Ascending aorta (tissue), 2 donors: ENCODE measurements at regions not wholly inside any gene's neighbourhood (a gene's known extent, or its start where the extent isn't known, plus 50 kb on each side); places are given as distances from the start of the nearest gene placed in this dataset.

ENCODE experiments used
- DNase-seq, 2 donors: peaks; one replicate each; pipeline ENCODE4 v3.0.0-alpha.2; 2019; ENCODE audit warnings: low spot score in 2 of 2
- H3K27ac ChIP-seq, 2 donors: fragments of 200-600 bp; sonication (generic); one replicate each; pipeline ENCODE4 v1.5.1; 2016 to 2017; ENCODE audit warnings: mild to moderate bottlenecking in 1 of 2
- H3K27me3 ChIP-seq: fragments of 200-600 bp; sonication (generic); one replicate; pipeline ENCODE4 v1.5.1; 2017
- H3K36me3 ChIP-seq, 2 donors: fragments of 200-600 bp; sonication (generic); one replicate each; pipeline ENCODE4 v1.5.1; 2016
- H3K4me1 ChIP-seq, 2 donors: fragments of 200-600 bp; sonication (generic); one replicate each; pipeline ENCODE4 v1.5.1; 2016 to 2017; ENCODE audit warnings: mild to moderate bottlenecking in 1 of 2
- H3K4me3 ChIP-seq, 2 donors: fragments of 200-600 bp; sonication (generic); one replicate each; pipeline ENCODE4 v1.5.1; 2016 to 2017; ENCODE audit warnings: mild to moderate bottlenecking in 1 of 2
- H3K9me3 ChIP-seq, 2 donors: fragments of 200-600 bp; sonication (generic); one replicate each; pipeline ENCODE4 v1.5.1; 2016
- intact Hi-C: fragments of 100-400 bp; cut with DNase I; formaldehyde crosslinking; loops from one replicate; pipeline ENCODE4 v1.15.1; 2023
- TF ChIP-seq, protein P1 (sequence below), 3 experiments: fragments of 200-600 bp in 2 of 3; fragments of 450-650 bp in 1 of 3; sonication (generic) in 2 of 3; IDR thresholded peaks; one replicate each; pipeline ENCODE4 v1.5.1; 2016 to 2019; ENCODE audit warnings: antibody characterized with exemption in 3 of 3, mild to moderate bottlenecking in 1 of 3, moderate library complexity in 1 of 3

DNA sequence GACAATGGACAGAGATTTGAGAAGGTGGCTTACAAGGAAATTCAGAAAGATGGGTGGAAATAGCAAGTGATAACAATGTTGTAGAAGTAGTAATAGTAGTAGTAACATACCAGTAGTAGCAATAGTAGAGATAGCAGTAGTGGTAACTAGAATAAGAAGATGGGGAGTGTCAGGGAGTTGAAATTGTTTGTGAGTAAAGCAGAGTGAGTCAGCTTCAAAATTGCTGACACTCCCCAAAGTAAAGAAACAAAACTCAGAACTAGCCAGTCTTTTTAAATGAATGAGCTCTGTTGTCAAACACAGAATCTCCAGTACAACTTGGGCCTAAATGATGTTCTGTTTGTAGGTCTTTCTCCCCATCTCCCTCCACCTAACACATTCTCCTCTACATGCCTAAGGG, 1040.9 kb downstream of the CBLN2 start:
- intact Hi-C loops: no loop called here
- Histone ChIP-seq H3K27me3 (no peaks in the 10 kb centered on the region), H3K4me1 (no peaks in the 10 kb centered on the region), H3K36me3 (no peaks in the 10 kb centered on the region), H3K4me3 (no peak overlapping the region), H3K9me3 (no peaks in the 10 kb centered on the region), H3K27ac (no peak overlapping the region)
- TF ChIP-seq, protein P1, sequence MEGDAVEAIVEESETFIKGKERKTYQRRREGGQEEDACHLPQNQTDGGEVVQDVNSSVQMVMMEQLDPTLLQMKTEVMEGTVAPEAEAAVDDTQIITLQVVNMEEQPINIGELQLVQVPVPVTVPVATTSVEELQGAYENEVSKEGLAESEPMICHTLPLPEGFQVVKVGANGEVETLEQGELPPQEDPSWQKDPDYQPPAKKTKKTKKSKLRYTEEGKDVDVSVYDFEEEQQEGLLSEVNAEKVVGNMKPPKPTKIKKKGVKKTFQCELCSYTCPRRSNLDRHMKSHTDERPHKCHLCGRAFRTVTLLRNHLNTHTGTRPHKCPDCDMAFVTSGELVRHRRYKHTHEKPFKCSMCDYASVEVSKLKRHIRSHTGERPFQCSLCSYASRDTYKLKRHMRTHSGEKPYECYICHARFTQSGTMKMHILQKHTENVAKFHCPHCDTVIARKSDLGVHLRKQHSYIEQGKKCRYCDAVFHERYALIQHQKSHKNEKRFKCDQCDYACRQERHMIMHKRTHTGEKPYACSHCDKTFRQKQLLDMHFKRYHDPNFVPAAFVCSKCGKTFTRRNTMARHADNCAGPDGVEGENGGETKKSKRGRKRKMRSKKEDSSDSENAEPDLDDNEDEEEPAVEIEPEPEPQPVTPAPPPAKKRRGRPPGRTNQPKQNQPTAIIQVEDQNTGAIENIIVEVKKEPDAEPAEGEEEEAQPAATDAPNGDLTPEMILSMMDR (IDR thresholded peaks at IDR 0.05): no peak
- no peak for DNase-seq

DNA sequence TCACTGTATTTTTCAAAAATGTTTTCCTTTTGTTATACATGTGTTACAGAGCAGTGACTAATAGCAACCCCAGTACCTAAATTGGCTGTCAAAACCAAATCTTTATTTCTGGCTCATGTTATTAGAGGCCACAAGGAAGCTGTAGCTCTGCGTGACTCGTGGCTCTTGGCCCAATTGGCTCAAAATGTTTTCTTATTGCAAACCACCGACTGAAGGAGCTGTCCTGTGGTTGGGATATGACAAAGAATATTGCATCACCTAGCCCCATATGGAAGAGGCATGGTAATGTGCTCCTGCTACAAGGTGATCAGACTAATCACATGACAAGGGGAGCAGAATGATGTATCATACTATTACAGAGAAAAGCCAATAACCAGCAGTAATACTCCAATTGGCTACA, 1058.5 kb downstream of the CBLN2 start:
- no peaks in the 10 kb centered on the region for H3K36me3 ChIP-seq
- H3K27me3 ChIP-seq: no peaks in the 10 kb centered on the region
- no peaks in the 10 kb centered on the region for H3K4me1 ChIP-seq
- no peak overlapping the region for H3K27ac ChIP-seq
- TF ChIP-seq, protein P1 (IDR thresholded peaks at IDR 0.05): no peak
- H3K4me3 ChIP-seq: no peak overlapping the region
- H3K9me3 ChIP-seq: no peaks in the 10 kb centered on the region
- intact Hi-C loops: no loop called here
- DNase-seq: no peak

DNA sequence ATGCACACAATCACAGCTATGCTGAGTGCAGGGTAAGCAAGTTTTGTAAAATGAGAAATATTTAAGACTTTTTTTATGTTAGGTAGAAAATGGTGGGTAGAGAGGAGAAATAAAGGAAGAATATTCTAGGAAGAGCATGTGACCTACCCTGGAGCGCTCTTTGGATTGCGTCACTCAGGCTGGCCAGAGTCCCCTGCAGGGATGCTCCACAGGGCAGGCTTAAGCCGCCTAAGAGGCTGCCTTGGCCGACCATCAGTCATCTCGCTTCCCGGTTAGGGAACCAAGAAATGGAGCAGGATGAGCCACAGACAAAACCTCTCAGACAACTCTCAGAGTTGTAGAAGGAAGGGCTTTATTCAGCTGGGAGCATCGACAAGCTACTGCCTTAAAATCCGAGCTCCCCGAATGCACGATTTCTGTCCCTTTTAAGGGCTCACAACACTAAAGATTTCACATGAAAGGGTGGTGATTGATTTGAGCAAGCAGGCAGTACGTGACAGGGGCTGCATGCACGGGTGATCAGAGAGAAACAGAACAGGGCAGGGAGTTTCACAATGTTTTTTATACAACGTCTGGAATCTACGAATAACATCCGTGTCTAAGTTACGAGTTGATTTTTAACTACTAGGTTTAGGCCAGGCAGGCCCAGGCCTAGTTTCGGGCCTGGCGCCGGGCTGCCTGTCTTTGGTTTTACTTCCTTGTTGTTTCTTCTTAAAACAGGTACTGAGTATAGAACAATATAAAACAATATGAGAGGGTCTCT, 1072.0 kb downstream of the CBLN2 start:
- TF ChIP-seq, protein P1 (IDR thresholded peaks at IDR 0.05): no peak
- Histone ChIP-seq H3K27me3 (no peaks in the 10 kb centered on the region), H3K27ac (no peak overlapping the region), H3K36me3 (no peaks in the 10 kb centered on the region), H3K4me3 (no peak overlapping the region), H3K9me3 (no peaks in the 10 kb centered on the region), H3K4me1 (no peaks in the 10 kb centered on the region)
- no peak for DNase-seq
- intact Hi-C loops: no loop called here

DNA sequence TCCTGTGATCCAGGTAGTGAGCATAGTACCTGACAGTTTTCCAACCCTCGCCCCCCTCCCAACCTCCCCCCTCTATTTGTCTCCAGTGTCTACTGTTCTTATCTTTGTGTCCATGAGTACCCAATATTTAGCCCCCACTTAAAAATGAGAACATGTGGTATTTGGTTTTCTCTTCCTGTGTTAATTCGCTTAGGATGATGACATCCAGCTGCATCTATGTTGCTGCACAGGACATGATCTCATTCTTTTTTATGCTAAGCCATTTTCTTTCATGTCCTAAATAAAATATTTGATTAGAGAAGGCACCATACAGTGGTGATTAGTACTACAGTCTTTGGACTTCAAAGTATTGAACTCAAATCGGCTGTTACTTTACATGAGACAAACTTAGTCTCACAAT, 1087.9 kb downstream of the CBLN2 start:
- H3K4me1 ChIP-seq: no peaks in the 10 kb centered on the region
- DNase-seq: no peak
- H3K36me3 ChIP-seq: no peaks in the 10 kb centered on the region
- H3K9me3 ChIP-seq: no peaks in the 10 kb centered on the region
- no peak overlapping the region for H3K27ac ChIP-seq
- no peaks in the 10 kb centered on the region for H3K27me3 ChIP-seq
- intact Hi-C loops: no loop called here
- TF ChIP-seq, protein P1 (IDR thresholded peaks at IDR 0.05): no peak
- no peak overlapping the region for H3K4me3 ChIP-seq

DNA sequence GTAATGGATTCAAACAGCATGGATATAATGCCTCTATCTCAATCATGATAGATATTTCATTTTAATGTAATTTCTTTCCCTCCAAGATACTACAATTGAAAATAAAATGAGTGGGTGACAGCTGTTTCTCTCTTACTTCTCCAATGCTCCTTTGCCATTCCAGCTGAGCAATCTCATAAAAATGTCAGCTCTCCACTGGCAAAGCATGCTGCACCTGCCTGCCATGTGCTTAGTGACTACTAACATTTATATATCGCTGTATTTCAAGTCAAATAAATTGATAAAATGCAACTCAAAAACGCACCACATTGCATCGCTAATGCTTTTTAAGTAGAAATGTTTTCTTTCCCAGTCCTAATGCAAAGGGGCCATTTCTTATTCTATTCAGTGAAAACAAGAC, 1093.9 kb downstream of the CBLN2 start:
- H3K36me3 ChIP-seq: no peaks in the 10 kb centered on the region
- no peak for DNase-seq
- TF ChIP-seq, protein P1 (IDR thresholded peaks at IDR 0.05): no peak
- intact Hi-C loops: no loop called here
- H3K4me3 ChIP-seq: no peak overlapping the region
- no peaks in the 10 kb centered on the region for H3K9me3 ChIP-seq
- no peak overlapping the region for H3K27ac ChIP-seq
- H3K27me3 ChIP-seq: no peaks in the 10 kb centered on the region
- H3K4me1 ChIP-seq: no peaks in the 10 kb centered on the region
